ENCODE measurements at regions not wholly inside any gene's neighbourhood (a gene's known extent, or its start where the extent isn't known, plus 50 kb on each side); places are given as distances from the start of the nearest gene placed in this dataset.

- WGBS, 2 donors = 38 to 41% methylated on average over 4 of the region's 4 CpGs
- TF ChIP-seq CTCF (IDR thresholded peaks at IDR 0.05) (no peak), POLR2A (IDR thresholded peaks at IDR 0.05) (no peak)
- DNase-seq (ENCODE audit: low spot score in 2 of 2) = peak in 1 of 2 donors; percentile 42
- intact Hi-C loops (cut with DNase I; ENCODE audit: low total_unique reads) = no loop called here
- H3K4me3 ChIP-seq (ENCODE audit: low read depth, poor library complexity, severe bottlenecking) = no peak overlapping the region
Measured at GRCh38 chr3:184440151-184440550, 60.3 kb downstream of the CHRD start.

DNA sequence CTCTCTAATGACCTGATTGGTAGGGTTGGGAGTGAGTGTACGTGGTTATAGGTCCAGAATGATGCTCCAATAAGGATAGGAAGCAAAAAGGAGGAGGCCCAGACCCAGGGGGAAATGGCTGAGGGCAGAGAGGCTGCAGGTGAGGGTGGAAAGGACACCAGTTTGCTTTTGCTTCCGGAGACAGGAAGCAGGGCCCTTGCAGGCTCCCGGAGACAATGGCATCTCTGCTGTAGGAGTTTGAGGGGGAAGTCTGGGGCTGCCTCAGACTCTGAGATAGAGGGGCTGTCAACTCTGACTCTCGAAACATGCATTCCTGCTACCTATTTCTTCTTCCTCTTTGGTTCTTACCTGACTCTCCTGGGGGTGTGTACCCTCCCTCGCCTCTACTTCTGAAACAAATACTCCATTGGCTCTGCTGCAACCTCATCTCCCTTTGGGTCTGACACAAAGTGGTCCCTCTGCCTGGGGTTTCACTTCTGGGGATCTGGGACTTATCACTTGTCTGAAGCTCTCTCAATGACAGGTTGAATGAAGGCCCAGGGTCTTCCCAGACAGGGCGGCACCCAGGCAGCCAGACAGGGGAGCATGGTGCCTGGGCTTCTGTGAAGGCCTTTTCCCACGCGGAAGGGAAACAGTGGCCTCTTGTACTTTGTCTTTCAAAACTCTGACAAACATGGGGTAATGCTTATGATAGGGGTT lies 61.5 kb downstream of the CHRD start:
- WGBS, 2 donors = 83 to 84% methylated on average over 8 of the region's 8 CpGs
- DNase-seq (ENCODE audit: low spot score in 2 of 2) = no peak
- intact Hi-C loops (cut with DNase I; ENCODE audit: low total_unique reads) = no loop called here
- no peak overlapping the region for H3K4me3 ChIP-seq (ENCODE audit: low read depth, poor library complexity, severe bottlenecking)
- no peak for TF ChIP-seq POLR2A (IDR thresholded peaks at IDR 0.05)
- TF ChIP-seq CTCF (IDR thresholded peaks at IDR 0.05) = no peak

DNA sequence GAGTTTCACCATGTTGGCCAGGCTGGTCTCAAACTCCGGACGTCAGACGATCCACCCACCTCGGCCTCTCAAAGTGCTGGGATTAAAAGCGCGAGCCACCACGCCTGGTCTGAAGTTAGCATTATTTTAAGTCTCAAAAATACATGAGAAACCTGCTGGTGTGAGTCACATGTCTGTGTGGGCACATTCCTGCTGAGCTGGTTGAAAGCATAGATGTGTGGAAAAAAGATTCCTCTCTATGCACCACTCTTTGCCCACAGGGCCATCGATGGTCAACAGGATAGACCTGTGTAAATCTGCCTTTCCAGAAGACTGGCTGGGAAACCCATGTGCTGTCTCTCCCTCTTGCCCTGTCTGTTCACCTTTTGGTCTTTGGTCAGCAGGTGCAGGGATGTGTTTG lies 63.5 kb downstream of the CHRD start:
- TF ChIP-seq POLR2A (IDR thresholded peaks at IDR 0.05) = no peak
- TF ChIP-seq CTCF (IDR thresholded peaks at IDR 0.05) = no peak
- intact Hi-C loops (cut with DNase I; ENCODE audit: low total_unique reads) = no loop called here
- WGBS, 2 donors = 60 to 69% methylated on average over 8 of the region's 8 CpGs
- no peak for DNase-seq (ENCODE audit: low spot score in 2 of 2)
- no peak overlapping the region for H3K4me3 ChIP-seq (ENCODE audit: low read depth, poor library complexity, severe bottlenecking)

GRCh38 chr3:184443831-184444230 lies 64.0 kb downstream of the CHRD start:
- intact Hi-C loops (cut with DNase I; ENCODE audit: low total_unique reads) = no loop called here
- no peak for TF ChIP-seq POLR2A (IDR thresholded peaks at IDR 0.05)
- TF ChIP-seq CTCF (IDR thresholded peaks at IDR 0.05) = no peak
- DNase-seq (ENCODE audit: low spot score in 2 of 2) = no peak
- 62% methylated on average over 5 of the region's 5 CpGs for WGBS, 2 donors
- H3K4me3 ChIP-seq (ENCODE audit: low read depth, poor library complexity, severe bottlenecking) = no peak overlapping the region

GRCh38 chr3:184448321-184449160 lies 68.7 kb downstream of the CHRD start:
- WGBS, 2 donors = 57 to 66% methylated on average over 6 to 8 of the region's 8 CpGs
- DNase-seq (ENCODE audit: low spot score in 2 of 2) = no peak
- no peak for TF ChIP-seq CTCF (IDR thresholded peaks at IDR 0.05)
- no peak for TF ChIP-seq POLR2A (IDR thresholded peaks at IDR 0.05)
- H3K4me3 ChIP-seq (ENCODE audit: low read depth, poor library complexity, severe bottlenecking) = no peak overlapping the region
- intact Hi-C loops (cut with DNase I; ENCODE audit: low total_unique reads) = no loop called here
